H1 (cell line): ENCODE measurements at regions not wholly inside any gene's neighbourhood (a gene's known extent, or its start where the extent isn't known, plus 50 kb on each side); places are given as distances from the start of the nearest gene placed in this dataset.

Experiments
- CTCF ChIA-PET: fragments of 300-600 bp; sonication (Branson Sonifier 250); formaldehyde crosslinking; loops from one replicate; lab custom pipeline; 2021; ENCODE audit not compliant: partially characterized antibody; lab: Charles Lee
- POLR2A ChIA-PET: fragments of 300-600 bp; sonication (Branson Sonifier 250); formaldehyde crosslinking; loops from one replicate; lab custom pipeline; 2021; ENCODE audit warnings: inconsistent platforms; ENCODE audit not compliant: partially characterized antibody; lab: Charles Lee
- DNase-seq, 2 experiments: peaks; one replicate each; pipeline versions ENCODE4 v3.0.0 to v3.0.0-alpha.2; 2010 to 2022; ENCODE audit warnings: low spot score in 2 of 2, low read depth in 1 of 2, mixed read lengths in 1 of 2
- FAIRE-seq: peaks from 2 replicates; lab custom pipeline; 2011; peaks lifted over from hg19 to GRCh38; lab: Jason Lieb, UNC
- H2AFZ ChIP-seq: 2 replicates; pipeline ENCODE4 v1.8.1; 2012; ENCODE audit warnings: low read length, inconsistent platforms
- H2AK5ac ChIP-seq: 2 replicates; pipeline ENCODE4 v1.6.1; 2013; ENCODE audit warnings: low read depth, low read length
- H2BK120ac ChIP-seq: replicated peaks from 2 replicates; pipeline ENCODE3; 2013; ENCODE audit warnings: low read depth, low read length, inconsistent platforms
- H2BK12ac ChIP-seq: 2 replicates; pipeline ENCODE4 v1.6.1; 2013; ENCODE audit warnings: low read depth, low read length
- H2BK15ac ChIP-seq: 2 replicates; pipeline ENCODE4 v1.6.1; 2013; ENCODE audit warnings: low read length
- H2BK20ac ChIP-seq: 2 replicates; pipeline ENCODE4 v1.6.1; 2013; ENCODE audit warnings: low read length
- H2BK5ac ChIP-seq: 2 replicates; pipeline ENCODE4 v1.6.1; 2013; ENCODE audit warnings: low read depth, low read length
- H3K14ac ChIP-seq: 2 replicates; pipeline ENCODE4 v1.6.1; 2013; ENCODE audit warnings: inconsistent platforms; ENCODE audit not compliant: insufficient read length
- H3K18ac ChIP-seq: 2 replicates; pipeline ENCODE4 v1.6.1; 2013; ENCODE audit warnings: low read length; ENCODE audit errors: extremely low read depth
- H3K23ac ChIP-seq: 2 replicates; pipeline ENCODE4 v1.6.1; 2013; ENCODE audit warnings: inconsistent platforms; ENCODE audit not compliant: insufficient read length
- H3K23me2 ChIP-seq: 2 replicates; pipeline ENCODE4 v1.6.1; 2013; ENCODE audit warnings: low read depth, low read length
- H3K27ac ChIP-seq: 2 replicates; pipeline ENCODE4 v1.6.1; 2011; ENCODE audit warnings: low read depth, low read length, inconsistent platforms
- H3K27me3 ChIP-seq, 4 experiments: replicated peaks in 1 of 4; 1 replicate in 1 of 4; 2 replicates in 3 of 4; pipeline versions ENCODE4 v1.6.1 to v1.8.1; 2011 to 2013; ENCODE audit warnings: low read length in 3 of 4, mild to moderate bottlenecking in 3 of 4, inconsistent platforms in 2 of 4, mixed read lengths in 2 of 4, moderate library complexity in 1 of 4; ENCODE audit not compliant: control insufficient read depth in 3 of 4, insufficient read depth in 3 of 4; ENCODE audit errors: extremely low read depth in 1 of 4
- H3K36me3 ChIP-seq, 4 experiments: 2 replicates each; pipeline versions ENCODE4 v1.6.1 to v1.8.1; 2011 to 2013; ENCODE audit warnings: mild to moderate bottlenecking in 4 of 4, low read length in 3 of 4, moderate library complexity in 2 of 4, control low read depth in 1 of 4, inconsistent platforms in 1 of 4; ENCODE audit not compliant: insufficient read depth in 4 of 4, control insufficient read depth in 2 of 4
- H3K4ac ChIP-seq: replicated peaks from 2 replicates; pipeline ENCODE3; 2013; ENCODE audit warnings: low read length, low read depth, mixed read lengths, inconsistent platforms; ENCODE audit not compliant: insufficient read length
- H3K4me1 ChIP-seq, 4 experiments: replicated peaks in 1 of 4; 1 replicate in 1 of 4; 2 replicates in 3 of 4; pipeline versions ENCODE4 v1.6.1 to v1.8.1; 2011 to 2013; ENCODE audit warnings: low read length in 3 of 4, inconsistent platforms in 2 of 4, mixed read lengths in 1 of 4; ENCODE audit not compliant: insufficient read depth in 4 of 4, control insufficient read depth in 3 of 4
- H3K4me2 ChIP-seq, 2 experiments: 2 replicates each; pipeline versions ENCODE4 v1.6.1 to v1.8.1; 2011 to 2013; ENCODE audit warnings: low read depth in 2 of 2, low read length in 2 of 2, control low read depth in 1 of 2, inconsistent platforms in 1 of 2, mild to moderate bottlenecking in 1 of 2; ENCODE audit not compliant: insufficient read depth in 1 of 2
- H3K4me3 ChIP-seq, 4 experiments: fragments of 200-600, 300-600 bp in 1 of 4; sonication (generic), shearing (Covaris generic), sonication (Bioruptor Twin) in 1 of 4; 2 replicates each; pipeline versions ENCODE4 v1.5.1 to v1.8.1; 2011 to 2016; ENCODE audit warnings: low read length in 4 of 4, low read depth in 3 of 4, control low read depth in 2 of 4, inconsistent platforms in 2 of 4, mild to moderate bottlenecking in 2 of 4, mixed read lengths in 1 of 4, moderate library complexity in 1 of 4; ENCODE audit not compliant: insufficient read depth in 2 of 4; ENCODE audit errors: extremely low read depth in 1 of 4
- H3K56ac ChIP-seq: replicated peaks from 2 replicates; pipeline ENCODE3; 2013; ENCODE audit warnings: low read depth, mild to moderate bottlenecking, mixed read lengths, low read length, inconsistent platforms; ENCODE audit not compliant: insufficient read length
- H3K79me1 ChIP-seq: 2 replicates; pipeline ENCODE4 v1.6.1; 2013; ENCODE audit warnings: low read depth, low read length, control low read depth
- H3K79me2 ChIP-seq, 2 experiments: 2 replicates each; pipeline versions ENCODE4 v1.6.1 to v1.8.1; 2012 to 2013; ENCODE audit warnings: low read length in 2 of 2, mild to moderate bottlenecking in 2 of 2, inconsistent platforms in 1 of 2; ENCODE audit not compliant: insufficient read depth in 2 of 2, control insufficient read depth in 1 of 2
- H3K9ac ChIP-seq, 4 experiments: replicated peaks in 1 of 4; 1 replicate in 1 of 4; 2 replicates in 3 of 4; pipeline versions ENCODE4 v1.6.1 to v1.8.1; 2011 to 2013; ENCODE audit warnings: low read depth in 3 of 4, low read length in 3 of 4, control low read depth in 2 of 4, mild to moderate bottlenecking in 2 of 4, moderate library complexity in 2 of 4, inconsistent platforms in 1 of 4; ENCODE audit errors: extremely low read depth in 1 of 4
- H3K9me3 ChIP-seq, 2 experiments: 2 replicates each; pipeline versions ENCODE4 v1.6.1 to v1.8.1; 2012 to 2013; ENCODE audit warnings: mild to moderate bottlenecking in 2 of 2, moderate library complexity in 2 of 2, control low read depth in 1 of 2, inconsistent platforms in 1 of 2, low read depth in 1 of 2, low read length in 1 of 2, mixed read lengths in 1 of 2; ENCODE audit not compliant: insufficient read depth in 2 of 2
- H4K20me1 ChIP-seq, 2 experiments: replicated peaks in 1 of 2; 2 replicates each; pipeline versions ENCODE3 to v1.8.1; 2011 to 2013; ENCODE audit warnings: inconsistent platforms in 2 of 2, low read length in 2 of 2, mild to moderate bottlenecking in 1 of 2; ENCODE audit not compliant: insufficient read depth in 2 of 2, control insufficient read depth in 1 of 2
- H4K5ac ChIP-seq: 2 replicates; pipeline ENCODE4 v1.6.1; 2013; ENCODE audit warnings: low read length, low read depth, mixed read lengths, inconsistent platforms; ENCODE audit not compliant: insufficient read length
- H4K8ac ChIP-seq: 2 replicates; pipeline ENCODE4 v1.8.0; 2013; ENCODE audit warnings: mild to moderate bottlenecking, moderate library complexity, low read length, inconsistent platforms; ENCODE audit not compliant: insufficient read depth; ENCODE audit errors: extremely low read depth
- H4K91ac ChIP-seq: replicated peaks from 2 replicates; pipeline ENCODE3; 2013; ENCODE audit warnings: low read length, mixed read lengths, inconsistent platforms; ENCODE audit not compliant: insufficient read length
- ATF3 ChIP-seq: IDR thresholded peaks from 2 replicates; pipeline ENCODE4 v1.6.1; 2011; ENCODE audit warnings: low read depth, mild to moderate bottlenecking, low read length; ENCODE audit not compliant: insufficient read depth
- SUZ12 ChIP-seq: fragments of 200-600 bp; sonication (generic); IDR thresholded peaks from 2 replicates; pipeline ENCODE4 v1.6.1; 2012; ENCODE audit warnings: mild to moderate bottlenecking, inconsistent platforms, low read length, moderate library complexity, mixed read lengths
- TCF12 ChIP-seq: IDR thresholded peaks from 2 replicates; pipeline ENCODE4 v1.6.1; 2011; ENCODE audit warnings: low read depth, mild to moderate bottlenecking, low read length
- WGBS, 2 experiments: shearing (Covaris generic) in 1 of 2; methylation state at CpG; one replicate each; pipeline versions ENCODE4 v1.1.6 to v1.1.7; 2013 to 2015; ENCODE audit warnings: low lambda C conversion rate in 2 of 2, mixed read lengths in 2 of 2, inconsistent platforms in 1 of 2, low coverage in 1 of 2, missing lambda C conversion rate in 1 of 2; ENCODE audit not compliant: insufficient replicate concordance in 2 of 2, insufficient coverage in 1 of 2, insufficient read length in 1 of 2; ENCODE audit errors: extremely low coverage in 1 of 2, missing lambda C conversion rate in 1 of 2; 5-methylcytosine and 5-hydroxymethylcytosine counted together

GRCh38 chr4:20624793-20625374, 75.4 kb upstream of the PACRGL start:
- H3K9ac ChIP-seq, result no peak overlapping the region
- no peak overlapping the region for H3K56ac ChIP-seq
- DNase-seq, result no peak
- H3K4me2 ChIP-seq, result no peak overlapping the region
- H4K5ac ChIP-seq, result no peak overlapping the region
- H2BK15ac ChIP-seq, result no peak overlapping the region
- H3K4me3 ChIP-seq, result no peak overlapping the region
- no peak overlapping the region for H3K23ac ChIP-seq
- 93 to 100% methylated on average over 1 to 3 of the region's 3 CpGs for WGBS, 2 experiments
- no peak overlapping the region for H2AK5ac ChIP-seq
- ChIA-PET CTCF (interaction anchor here (0.6 to 2.1 kb wide), 3 partner anchors 10 to 91 kb away, joined by 3 to 6 read pairs (median 3); no protein-coding TSS in a partner anchor), POLR2A (interaction anchor here (1.0 kb wide), 1 partner anchor 11 kb away, joined by 4 read pairs; no protein-coding TSS in a partner anchor)
- no peak for FAIRE-seq
- peaks cover 0 to 5% (median under 1%) of the 10 kb centered on the region in 4 experiments; a peak in 4 of 7 replicates for H3K4me1 ChIP-seq
- no peak overlapping the region for H2BK12ac ChIP-seq
- H3K27me3 ChIP-seq, result no peaks in the 10 kb centered on the region; a peak in 1 of 7 replicates
- no peak overlapping the region for H2BK20ac ChIP-seq
- H4K91ac ChIP-seq, result no peak overlapping the region
- no peak overlapping the region for H3K27ac ChIP-seq
- no peak overlapping the region for H3K4ac ChIP-seq
- no peaks in the 10 kb centered on the region for H3K9me3 ChIP-seq
- H4K20me1 ChIP-seq, result no peaks in the 10 kb centered on the region
- H2BK5ac ChIP-seq, result no peak overlapping the region
- no peak overlapping the region for H2AFZ ChIP-seq
- no peaks in the 10 kb centered on the region for H3K79me2 ChIP-seq
- no peak overlapping the region for H4K8ac ChIP-seq
- no peak overlapping the region for H3K14ac ChIP-seq
- no peak overlapping the region for H3K18ac ChIP-seq
- no peaks in the 10 kb centered on the region; the same call in 1 of the 2 replicates for H3K79me1 ChIP-seq
- H3K23me2 ChIP-seq, result no peaks in the 10 kb centered on the region
- no peak overlapping the region for H2BK120ac ChIP-seq
- H3K36me3 ChIP-seq, result no peaks in the 10 kb centered on the region
- TF ChIP-seq TCF12, result no peak
- TF ChIP-seq ATF3, result no peak
- TF ChIP-seq SUZ12, result no peak
